ENCODE measurements at regions not wholly inside any gene's neighbourhood (a gene's known extent, or its start where the extent isn't known, plus 50 kb on each side); places are given as distances from the start of the nearest gene placed in this dataset.

DNA sequence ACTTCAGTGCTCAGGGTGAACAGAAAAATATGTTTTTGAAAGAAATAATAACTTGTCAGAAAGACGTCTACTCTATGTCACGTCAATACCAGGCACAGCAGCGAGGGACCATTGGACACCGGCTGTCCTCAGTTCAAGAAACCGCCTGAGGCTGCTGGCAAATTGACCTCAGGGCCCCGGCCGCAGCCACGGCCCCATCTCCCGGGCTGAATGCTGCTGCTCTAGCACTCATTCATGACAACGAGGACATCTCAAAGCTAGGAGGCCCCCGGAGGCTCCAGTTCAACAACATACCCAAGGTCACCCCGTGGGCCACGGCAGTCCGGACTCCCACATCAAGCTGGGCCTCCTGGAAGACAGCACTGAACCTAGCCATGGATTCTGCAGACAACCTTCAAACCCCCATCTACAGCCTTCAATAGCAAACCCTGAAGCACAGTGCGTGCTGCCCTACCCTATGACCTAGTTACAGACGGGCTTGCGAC, 204.0 kb upstream of the NSMCE3 start:
- H3K4me1 ChIP-seq (ENCODE audit: insufficient read depth) = peaks cover 17% of the 10 kb centered on the region
- no peak overlapping the region for H3K4me3 ChIP-seq
- no peak for DNase-seq (ENCODE audit: low spot score)
- WGBS (ENCODE audit: low lambda C conversion rate, missing lambda C conversion rate) = 90% methylated on average over 17 of the region's 17 CpGs
- H3K36me3 ChIP-seq (replicated peaks; ENCODE audit: insufficient read depth, low read depth) = no peaks in the 10 kb centered on the region
- no peaks in the 10 kb centered on the region for H3K27me3 ChIP-seq
- H4K20me1 ChIP-seq (ENCODE audit: insufficient read depth, poor library complexity, severe bottlenecking) = no peaks in the 10 kb centered on the region
- no peaks in the 10 kb centered on the region for H3K9me3 ChIP-seq (ENCODE audit: low read depth)
- peak overlapping the region; percentile 13 for H3K4me2 ChIP-seq
- H3K79me2 ChIP-seq = no peaks in the 10 kb centered on the region
- H3K27ac ChIP-seq = peak overlapping the region; percentile 20
- no peaks in the 10 kb centered on the region for H3K9me2 ChIP-seq (replicated peaks; ENCODE audit: insufficient read depth)
- TF ChIP-seq, protein P1, sequence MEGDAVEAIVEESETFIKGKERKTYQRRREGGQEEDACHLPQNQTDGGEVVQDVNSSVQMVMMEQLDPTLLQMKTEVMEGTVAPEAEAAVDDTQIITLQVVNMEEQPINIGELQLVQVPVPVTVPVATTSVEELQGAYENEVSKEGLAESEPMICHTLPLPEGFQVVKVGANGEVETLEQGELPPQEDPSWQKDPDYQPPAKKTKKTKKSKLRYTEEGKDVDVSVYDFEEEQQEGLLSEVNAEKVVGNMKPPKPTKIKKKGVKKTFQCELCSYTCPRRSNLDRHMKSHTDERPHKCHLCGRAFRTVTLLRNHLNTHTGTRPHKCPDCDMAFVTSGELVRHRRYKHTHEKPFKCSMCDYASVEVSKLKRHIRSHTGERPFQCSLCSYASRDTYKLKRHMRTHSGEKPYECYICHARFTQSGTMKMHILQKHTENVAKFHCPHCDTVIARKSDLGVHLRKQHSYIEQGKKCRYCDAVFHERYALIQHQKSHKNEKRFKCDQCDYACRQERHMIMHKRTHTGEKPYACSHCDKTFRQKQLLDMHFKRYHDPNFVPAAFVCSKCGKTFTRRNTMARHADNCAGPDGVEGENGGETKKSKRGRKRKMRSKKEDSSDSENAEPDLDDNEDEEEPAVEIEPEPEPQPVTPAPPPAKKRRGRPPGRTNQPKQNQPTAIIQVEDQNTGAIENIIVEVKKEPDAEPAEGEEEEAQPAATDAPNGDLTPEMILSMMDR (IDR thresholded peaks at IDR 0.05; ENCODE audit: poor library complexity) = no peak
- TF ChIP-seq EZH2phosphoT487 (IDR thresholded peaks at IDR 0.05; ENCODE audit: low read depth, severe bottlenecking, unreplicated experiment) = no peak
- no peak for TF ChIP-seq EZH2 (IDR thresholded peaks at IDR 0.05; ENCODE audit: borderline replicate concordance)
- H2AFZ ChIP-seq = no peak overlapping the region

DNA sequence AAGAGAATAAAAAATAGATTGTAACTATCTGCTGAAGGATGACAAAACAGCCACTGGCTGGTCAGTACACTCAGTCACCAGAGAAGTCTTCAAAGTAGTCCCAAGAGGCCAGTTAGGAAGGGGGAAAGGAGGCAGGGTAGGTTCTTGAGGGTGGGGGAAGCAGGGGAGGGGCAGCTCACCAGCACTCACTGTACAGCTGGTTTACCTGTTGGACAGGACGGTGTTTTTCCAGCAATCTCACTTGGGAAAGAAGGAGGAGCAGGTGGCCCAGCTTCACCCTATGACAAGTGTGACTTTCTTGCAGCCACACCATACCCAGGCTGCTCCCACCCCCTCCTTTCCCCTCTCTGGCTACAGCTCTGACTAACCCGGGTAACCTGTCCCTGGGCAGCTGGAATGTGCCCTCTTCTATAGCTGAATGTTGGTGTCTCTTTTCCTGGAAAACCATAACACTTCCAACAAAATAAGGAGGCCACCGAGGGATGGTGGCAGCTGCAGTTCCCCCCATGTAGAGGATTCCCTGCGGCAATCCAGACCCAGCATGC, 203.4 kb upstream of the NSMCE3 start:
- no peak overlapping the region for H3K4me3 ChIP-seq
- DNase-seq (ENCODE audit: low spot score) = no peak
- no peak overlapping the region for H2AFZ ChIP-seq
- no peaks in the 10 kb centered on the region for H3K79me2 ChIP-seq
- H4K20me1 ChIP-seq (ENCODE audit: insufficient read depth, poor library complexity, severe bottlenecking) = no peaks in the 10 kb centered on the region
- peak overlapping the region; percentile 13 for H3K4me2 ChIP-seq
- no peaks in the 10 kb centered on the region for H3K9me3 ChIP-seq (ENCODE audit: low read depth)
- no peaks in the 10 kb centered on the region for H3K9me2 ChIP-seq (replicated peaks; ENCODE audit: insufficient read depth)
- TF ChIP-seq, protein P1 (IDR thresholded peaks at IDR 0.05; ENCODE audit: poor library complexity) = no peak
- TF ChIP-seq EZH2phosphoT487 (IDR thresholded peaks at IDR 0.05; ENCODE audit: low read depth, severe bottlenecking, unreplicated experiment) = no peak
- TF ChIP-seq EZH2 (IDR thresholded peaks at IDR 0.05; ENCODE audit: borderline replicate concordance) = no peak
- H3K36me3 ChIP-seq (replicated peaks; ENCODE audit: insufficient read depth, low read depth) = no peaks in the 10 kb centered on the region
- WGBS (ENCODE audit: low lambda C conversion rate, missing lambda C conversion rate) = 79% methylated on average over 4 of the region's 4 CpGs
- H3K27me3 ChIP-seq = no peaks in the 10 kb centered on the region
- H3K27ac ChIP-seq = peak overlapping the region; percentile 20
- H3K4me1 ChIP-seq (ENCODE audit: insufficient read depth) = peaks cover 17% of the 10 kb centered on the region

- no peak for DNase-seq (ENCODE audit: low spot score)
- Histone ChIP-seq H3K9me3 (ENCODE audit: low read depth) (no peaks in the 10 kb centered on the region), H4K20me1 (ENCODE audit: insufficient read depth, poor library complexity, severe bottlenecking) (no peaks in the 10 kb centered on the region), H3K27me3 (no peaks in the 10 kb centered on the region), H3K4me3 (no peak overlapping the region), H3K79me2 (no peaks in the 10 kb centered on the region), H3K4me1 (ENCODE audit: insufficient read depth) (peaks cover 17% of the 10 kb centered on the region), H2AFZ (no peak overlapping the region), H3K9me2 (replicated peaks; ENCODE audit: insufficient read depth) (no peaks in the 10 kb centered on the region), H3K4me2 (no peak overlapping the region), H3K27ac (no peak overlapping the region), H3K36me3 (replicated peaks; ENCODE audit: insufficient read depth, low read depth) (no peaks in the 10 kb centered on the region)
- TF ChIP-seq EZH2 (IDR thresholded peaks at IDR 0.05; ENCODE audit: borderline replicate concordance) (no peak), EZH2phosphoT487 (IDR thresholded peaks at IDR 0.05; ENCODE audit: low read depth, severe bottlenecking, unreplicated experiment) (no peak)
- TF ChIP-seq, protein P1 (IDR thresholded peaks at IDR 0.05; ENCODE audit: poor library complexity) = no peak
- WGBS (ENCODE audit: low lambda C conversion rate, missing lambda C conversion rate) = 91% methylated on average over 4 of the region's 4 CpGs
These were observed 202.1 kb upstream of the NSMCE3 start for GRCh38 chr15:29471757-29472156.
